Lower lobe of right lung (tissue), 2 donors: ENCODE measurements at regions not wholly inside any gene's neighbourhood (a gene's known extent, or its start where the extent isn't known, plus 50 kb on each side); places are given as distances from the start of the nearest gene placed in this dataset.

Experiments used
- ATAC-seq, 2 donors: fragments of 200-7000 bp; cut with Tn5 transposase; one replicate each; pipeline ENCODE4 v1.9.1; 2020 to 2022; ENCODE audit warnings: mild to moderate bottlenecking in 2 of 2, moderate library complexity in 2 of 2
- DNase-seq: peaks from one replicate; pipeline ENCODE4 v3.0.0-alpha.2; 2020
- H3K27ac ChIP-seq: fragments of 200-600 bp; one replicate; pipeline ENCODE4 v1.8.0; 2022
- H3K27me3 ChIP-seq: fragments of 200-600 bp; one replicate; pipeline ENCODE4 v1.8.0; 2022; ENCODE audit warnings: low read depth
- H3K36me3 ChIP-seq: fragments of 200-600 bp; one replicate; pipeline ENCODE4 v1.8.0; 2022; ENCODE audit warnings: mild to moderate bottlenecking
- H3K4me1 ChIP-seq: fragments of 200-600 bp; one replicate; pipeline ENCODE4 v1.8.0; 2022
- H3K4me3 ChIP-seq: fragments of 200-600 bp; one replicate; pipeline ENCODE4 v1.8.0; 2022; ENCODE audit warnings: mild to moderate bottlenecking
- H3K9me3 ChIP-seq: fragments of 200-600 bp; one replicate; pipeline ENCODE4 v1.8.0; 2022
- CTCF ChIP-seq: fragments of 200-600 bp; IDR thresholded peaks from one replicate; pipeline ENCODE4 v1.8.0; 2022; ENCODE audit warnings: antibody characterized with exemption, mild to moderate bottlenecking
- intact Hi-C: fragments of 100-400 bp; cut with DNase I; formaldehyde crosslinking; loops from one replicate; pipeline ENCODE4 v1.11.0; 2022
- donor health status: DM: no; HTN: yes; CAD: no; lungs with severe emphysema.

- no peak for DNase-seq
- H3K36me3 ChIP-seq: no peaks in the 10 kb centered on the region
- H3K4me3 ChIP-seq: no peak overlapping the region
- intact Hi-C loops: no loop called here
- no peak for ATAC-seq
- TF ChIP-seq CTCF: no peak
- H3K27me3 ChIP-seq: no peaks in the 10 kb centered on the region
- no peaks in the 10 kb centered on the region for H3K9me3 ChIP-seq
- no peak overlapping the region for H3K27ac ChIP-seq
- H3K4me1 ChIP-seq: no peaks in the 10 kb centered on the region
Observed at GRCh38 chr3:83655083-83655482, 1303.7 kb upstream of the CADM2 start.

- intact Hi-C loops: no loop called here
- no peak for TF ChIP-seq CTCF
- Histone ChIP-seq H3K9me3 (no peaks in the 10 kb centered on the region), H3K36me3 (no peaks in the 10 kb centered on the region), H3K4me3 (no peak overlapping the region), H3K4me1 (no peaks in the 10 kb centered on the region), H3K27ac (no peak overlapping the region), H3K27me3 (no peaks in the 10 kb centered on the region)
- ATAC-seq (no peak), DNase-seq (no peak)
Observed at GRCh38 chr3:83662381-83662960, 1296.3 kb upstream of the CADM2 start.

- no peak for ATAC-seq
- H3K27me3 ChIP-seq: no peaks in the 10 kb centered on the region
- H3K4me1 ChIP-seq: no peaks in the 10 kb centered on the region
- TF ChIP-seq CTCF: no peak
- intact Hi-C loops: no loop called here
- H3K4me3 ChIP-seq: no peak overlapping the region
- H3K27ac ChIP-seq: no peak overlapping the region
- no peak for DNase-seq
- no peaks in the 10 kb centered on the region for H3K9me3 ChIP-seq
- H3K36me3 ChIP-seq: no peaks in the 10 kb centered on the region
Observed at GRCh38 chr3:83670416-83670815, 1288.4 kb upstream of the CADM2 start.

- no peaks in the 10 kb centered on the region for H3K36me3 ChIP-seq
- no peaks in the 10 kb centered on the region for H3K4me1 ChIP-seq
- DNase-seq (no peak), ATAC-seq (no peak)
- no peak overlapping the region for H3K27ac ChIP-seq
- intact Hi-C loops: no loop called here
- H3K9me3 ChIP-seq: peaks cover 4% of the 10 kb centered on the region
- H3K27me3 ChIP-seq: no peaks in the 10 kb centered on the region
- no peak for TF ChIP-seq CTCF
- H3K4me3 ChIP-seq: no peak overlapping the region
Observed at GRCh38 chr3:83683937-83684598, 1274.7 kb upstream of the CADM2 start.

GRCh38 chr3:83706669-83707068 is 1252.1 kb upstream of the CADM2 start:
- no peak for TF ChIP-seq CTCF
- intact Hi-C loops: no loop called here
- no peak for DNase-seq

More at GRCh38 chr3:83706669-83707068, 1252.1 kb upstream of the CADM2 start:
- Histone ChIP-seq H3K9me3 (no peaks in the 10 kb centered on the region), H3K36me3 (no peaks in the 10 kb centered on the region), H3K27me3 (no peaks in the 10 kb centered on the region), H3K4me1 (no peaks in the 10 kb centered on the region), H3K4me3 (no peak overlapping the region), H3K27ac (no peak overlapping the region)
- ATAC-seq: no peak
